H9 (cell line): ENCODE measurements at regions not wholly inside any gene's neighbourhood (a gene's known extent, or its start where the extent isn't known, plus 50 kb on each side); places are given as distances from the start of the nearest gene placed in this dataset.

Experiments
- DNase-seq: peaks from one replicate; pipeline ENCODE4 v3.0.0-alpha.2; 2017
- H2AFZ ChIP-seq: one replicate; pipeline ENCODE4 v1.6.1; 2013; ENCODE audit warnings: mild to moderate bottlenecking, low read length, control low read depth, moderate library complexity
- H2AK5ac ChIP-seq: 2 replicates; pipeline ENCODE4 v1.6.1; 2013; ENCODE audit warnings: low read length, control low read depth, mixed read lengths; ENCODE audit not compliant: insufficient read length
- H2BK120ac ChIP-seq: one replicate; pipeline ENCODE4 v1.6.1; 2013; ENCODE audit warnings: low read depth, mild to moderate bottlenecking, low read length, control low read depth, inconsistent platforms; ENCODE audit not compliant: poor library complexity, severe bottlenecking
- H2BK12ac ChIP-seq: 2 replicates; pipeline ENCODE4 v1.6.1; 2013; ENCODE audit warnings: low read length, control low read depth, mixed read lengths, low read depth; ENCODE audit not compliant: insufficient read length
- H2BK15ac ChIP-seq: 2 replicates; pipeline ENCODE4 v1.6.1; 2013; ENCODE audit warnings: low read depth, low read length, control low read depth
- H2BK20ac ChIP-seq: one replicate; pipeline ENCODE4 v1.6.1; 2013; ENCODE audit warnings: low read depth, mild to moderate bottlenecking, low read length, control low read depth, inconsistent platforms; ENCODE audit not compliant: poor library complexity, severe bottlenecking
- H2BK5ac ChIP-seq: 2 replicates; pipeline ENCODE4 v1.6.1; 2013; ENCODE audit warnings: low read length, control low read depth, mixed read lengths; ENCODE audit not compliant: insufficient read length
- H3K14ac ChIP-seq: 2 replicates; pipeline ENCODE4 v1.6.1; 2013; ENCODE audit warnings: low read length, control low read depth; ENCODE audit not compliant: insufficient read depth
- H3K18ac ChIP-seq: 2 replicates; pipeline ENCODE4 v1.6.1; 2013; ENCODE audit warnings: low read depth, mild to moderate bottlenecking, mixed read lengths, low read length, control low read depth; ENCODE audit not compliant: insufficient read length
- H3K23ac ChIP-seq: 2 replicates; pipeline ENCODE4 v1.6.1; 2013; ENCODE audit warnings: low read length, control low read depth, mixed read lengths, low read depth; ENCODE audit not compliant: insufficient read length
- H3K23me2 ChIP-seq: 2 replicates; pipeline ENCODE4 v1.6.1; 2013; ENCODE audit warnings: low read depth, mild to moderate bottlenecking, mixed read lengths, low read length, control low read depth; ENCODE audit not compliant: insufficient read length, poor library complexity, severe bottlenecking
- H3K27ac ChIP-seq: 2 replicates; pipeline ENCODE4 v1.5.1; 2013; ENCODE audit warnings: low read length, control low read depth, mixed read lengths, low read depth; ENCODE audit not compliant: insufficient read length
- H3K27me3 ChIP-seq: 2 replicates; pipeline ENCODE4 v1.6.1; 2013; ENCODE audit warnings: low read length, control low read depth, inconsistent platforms; ENCODE audit not compliant: insufficient read depth
- H3K4ac ChIP-seq: 2 replicates; pipeline ENCODE4 v1.6.1; 2013; ENCODE audit warnings: low read depth, mild to moderate bottlenecking, control low read depth, inconsistent platforms, low read length, moderate library complexity
- H3K4me1 ChIP-seq: 2 replicates; pipeline ENCODE4 v1.6.1; 2013; ENCODE audit warnings: low read length, control low read depth, inconsistent platforms; ENCODE audit not compliant: insufficient read depth
- H3K4me2 ChIP-seq: 2 replicates; pipeline ENCODE4 v1.6.1; 2013; ENCODE audit warnings: low read length, control low read depth, mixed read lengths; ENCODE audit not compliant: insufficient read length, insufficient read depth
- H3K56ac ChIP-seq: 2 replicates; pipeline ENCODE4 v1.6.1; 2013; ENCODE audit warnings: low read depth, mild to moderate bottlenecking, mixed read lengths, low read length, control low read depth; ENCODE audit not compliant: insufficient read length
- H3K79me1 ChIP-seq: 2 replicates; pipeline ENCODE4 v1.6.1; 2013; ENCODE audit warnings: low read depth, mild to moderate bottlenecking, moderate library complexity, low read length, control low read depth, inconsistent platforms; ENCODE audit not compliant: insufficient read depth, poor library complexity, severe bottlenecking
- H3K79me2 ChIP-seq: 2 replicates; pipeline ENCODE4 v1.6.1; 2013; ENCODE audit warnings: low read length, control low read depth, inconsistent platforms; ENCODE audit not compliant: insufficient read depth
- H3K9ac ChIP-seq: 2 replicates; pipeline ENCODE4 v1.6.1; 2013; ENCODE audit warnings: low read length, control low read depth, mixed read lengths; ENCODE audit not compliant: insufficient read length; ENCODE audit errors: extremely low read depth
- H3K9me3 ChIP-seq: one replicate; pipeline ENCODE4 v1.6.1; 2013; ENCODE audit warnings: low read depth, low read length, inconsistent platforms; ENCODE audit not compliant: control insufficient read depth
- H3T11ph ChIP-seq: one replicate; pipeline ENCODE4 v1.6.1; 2013; ENCODE audit warnings: mild to moderate bottlenecking, low read length, control low read depth, inconsistent platforms
- H4K20me1 ChIP-seq: one replicate; pipeline ENCODE4 v1.6.1; 2013; ENCODE audit not compliant: control insufficient read depth, insufficient read length, insufficient read depth
- H4K5ac ChIP-seq: 2 replicates; pipeline ENCODE4 v1.6.1; 2013; ENCODE audit warnings: low read depth, mild to moderate bottlenecking, mixed read lengths, low read length, control low read depth; ENCODE audit not compliant: insufficient read length
- H4K8ac ChIP-seq: replicated peaks from 2 replicates; pipeline ENCODE4 v1.6.1; 2013; ENCODE audit warnings: low read length, control low read depth, mixed read lengths, low read depth; ENCODE audit not compliant: insufficient read length
- H4K91ac ChIP-seq: 2 replicates; pipeline ENCODE4 v1.6.1; 2013; ENCODE audit warnings: low read depth, mild to moderate bottlenecking, moderate library complexity, mixed read lengths, low read length, control low read depth; ENCODE audit not compliant: insufficient read length
- H3K27ac Mint-ChIP-seq, 3 experiments: 2 replicates in 2 of 3; 3 replicates in 1 of 3; pipeline ENCODE4 v1.8.0; 2020 to 2021; ENCODE audit warnings: mixed read lengths in 3 of 3, mild to moderate bottlenecking in 1 of 3, moderate library complexity in 1 of 3
- H3K27me3 Mint-ChIP-seq: 2 replicates; pipeline ENCODE4 v1.8.0; 2021; ENCODE audit warnings: low read depth, mild to moderate bottlenecking, moderate library complexity, mixed read lengths
- H3K36me3 Mint-ChIP-seq, 3 experiments: 2 replicates in 2 of 3; 3 replicates in 1 of 3; pipeline ENCODE4 v1.8.0; 2020 to 2021; ENCODE audit warnings: low read depth in 3 of 3, mixed read lengths in 3 of 3; ENCODE audit not compliant: insufficient read depth in 1 of 3
- H3K4me1 Mint-ChIP-seq, 2 experiments: 2 replicates each; pipeline ENCODE4 v1.8.0; 2020; ENCODE audit warnings: mixed read lengths in 2 of 2
- H3K4me3 Mint-ChIP-seq, 2 experiments: 2 replicates in 1 of 2; 3 replicates in 1 of 2; pipeline ENCODE4 v1.8.0; 2020 to 2021; ENCODE audit warnings: mild to moderate bottlenecking in 2 of 2, mixed read lengths in 2 of 2, moderate library complexity in 1 of 2
- H3K9me3 Mint-ChIP-seq, 2 experiments: 2 replicates in 1 of 2; 3 replicates in 1 of 2; pipeline ENCODE4 v1.8.0; 2020; ENCODE audit warnings: mild to moderate bottlenecking in 2 of 2, mixed read lengths in 2 of 2, moderate library complexity in 1 of 2
- WGBS: extraction: QIAGEN DNeasy Blood & Tissue Kit; methylation state at CpG from one replicate; pipeline ENCODE4 v1.1.7; 2013; ENCODE audit warnings: missing lambda C conversion rate, low lambda C conversion rate, mixed read lengths; ENCODE audit not compliant: insufficient read length; ENCODE audit errors: extremely low coverage; 5-methylcytosine and 5-hydroxymethylcytosine counted together
- TF ChIP-seq, protein P1 (sequence below): fragments of 200-600 bp; sonication (generic); conservative IDR thresholded peaks from 3 replicates; pipeline ENCODE4 v1.8.0; 2021; ENCODE audit warnings: antibody characterized with exemption, mild to moderate bottlenecking

DNA sequence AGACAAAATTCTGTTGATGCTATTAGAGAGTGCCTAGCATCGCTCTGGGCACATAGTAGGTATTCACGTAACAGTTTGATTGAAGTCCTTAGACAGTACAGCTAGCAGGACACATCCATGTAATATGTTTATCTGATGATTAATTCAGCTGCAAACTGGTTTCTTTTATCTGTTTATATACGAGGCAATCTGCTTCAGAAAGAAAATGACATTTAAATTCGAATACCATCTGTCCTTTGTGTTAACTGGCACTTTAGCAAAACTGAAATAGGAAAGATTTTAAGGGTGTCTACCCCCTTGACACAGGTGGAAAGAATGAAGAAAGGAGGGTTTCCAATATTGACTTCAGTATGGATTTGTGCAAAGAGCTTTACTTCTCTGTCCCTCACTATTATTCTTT is 192.5 kb downstream of the MFSD1 start:
- Mint-ChIP-seq H3K9me3 (peaks cover 2 to 5% of the 10 kb centered on the region in 2 experiments; a peak in 3 of 5 replicates), H3K4me1 (peaks cover 14 to 18% of the 10 kb centered on the region in 2 experiments), H3K27me3 (no peaks in the 10 kb centered on the region; the same call in 1 of the 2 replicates), H3K27ac (no peak overlapping the region), H3K36me3 (peaks cover 0 to 6% (median 0%) of the 10 kb centered on the region in 3 experiments; a peak in 1 of 7 replicates), H3K4me3 (no peak overlapping the region)
- Histone ChIP-seq H2BK120ac (no peak overlapping the region), H2BK15ac (no peak overlapping the region), H3K27me3 (no peaks in the 10 kb centered on the region), H3K9ac (no peak overlapping the region), H2BK20ac (no peak overlapping the region), H3K56ac (no peak overlapping the region), H3K79me1 (no peaks in the 10 kb centered on the region), H3K23ac (no peak overlapping the region), H3T11ph (no peak overlapping the region), H4K5ac (no peak overlapping the region), H3K14ac (no peak overlapping the region), H3K4ac (no peak overlapping the region), H3K79me2 (no peaks in the 10 kb centered on the region), H3K4me1 (peaks cover 3% of the 10 kb centered on the region; the same call in 1 of the 2 replicates), H4K91ac (no peak overlapping the region), H2BK12ac (no peak overlapping the region), H3K18ac (no peak overlapping the region), H4K20me1 (no peaks in the 10 kb centered on the region), H4K8ac (no peak overlapping the region), H3K23me2 (no peaks in the 10 kb centered on the region), H2AK5ac (no peak overlapping the region), H3K4me2 (no peak overlapping the region), H2AFZ (no peak overlapping the region), H3K27ac (no peak overlapping the region), H2BK5ac (no peak overlapping the region), H3K9me3 (no peaks in the 10 kb centered on the region)
- no CpG with 5 or more reads among the region's 4 CpGs for WGBS
- TF ChIP-seq, protein P1, sequence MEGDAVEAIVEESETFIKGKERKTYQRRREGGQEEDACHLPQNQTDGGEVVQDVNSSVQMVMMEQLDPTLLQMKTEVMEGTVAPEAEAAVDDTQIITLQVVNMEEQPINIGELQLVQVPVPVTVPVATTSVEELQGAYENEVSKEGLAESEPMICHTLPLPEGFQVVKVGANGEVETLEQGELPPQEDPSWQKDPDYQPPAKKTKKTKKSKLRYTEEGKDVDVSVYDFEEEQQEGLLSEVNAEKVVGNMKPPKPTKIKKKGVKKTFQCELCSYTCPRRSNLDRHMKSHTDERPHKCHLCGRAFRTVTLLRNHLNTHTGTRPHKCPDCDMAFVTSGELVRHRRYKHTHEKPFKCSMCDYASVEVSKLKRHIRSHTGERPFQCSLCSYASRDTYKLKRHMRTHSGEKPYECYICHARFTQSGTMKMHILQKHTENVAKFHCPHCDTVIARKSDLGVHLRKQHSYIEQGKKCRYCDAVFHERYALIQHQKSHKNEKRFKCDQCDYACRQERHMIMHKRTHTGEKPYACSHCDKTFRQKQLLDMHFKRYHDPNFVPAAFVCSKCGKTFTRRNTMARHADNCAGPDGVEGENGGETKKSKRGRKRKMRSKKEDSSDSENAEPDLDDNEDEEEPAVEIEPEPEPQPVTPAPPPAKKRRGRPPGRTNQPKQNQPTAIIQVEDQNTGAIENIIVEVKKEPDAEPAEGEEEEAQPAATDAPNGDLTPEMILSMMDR = no peak
- no peak for DNase-seq
